Endothelial cell of umbilical vein (primary cell): ENCODE measurements at regions not wholly inside any gene's neighbourhood (a gene's known extent, or its start where the extent isn't known, plus 50 kb on each side); places are given as distances from the start of the nearest gene placed in this dataset.

Source experiments
- EZH2 ChIP-seq: IDR thresholded peaks from 2 replicates; pipeline ENCODE4 v1.6.1; 2012; ENCODE audit warnings: borderline replicate concordance, low read depth, mild to moderate bottlenecking, moderate library complexity, low read length, inconsistent platforms; ENCODE audit not compliant: severe bottlenecking
- FOS ChIP-seq: IDR thresholded peaks from 2 replicates; pipeline ENCODE4 v1.6.1; 2011; ENCODE audit warnings: mild to moderate bottlenecking, low read length, moderate library complexity, borderline replicate concordance; ENCODE audit not compliant: insufficient read depth
- GATA2 ChIP-seq: IDR thresholded peaks from 2 replicates; pipeline ENCODE4 v1.7.0; 2011; ENCODE audit warnings: low read depth, mild to moderate bottlenecking, moderate library complexity, mixed read lengths, low read length; ENCODE audit not compliant: insufficient read length, insufficient read depth
- JUN ChIP-seq: IDR thresholded peaks from 2 replicates; pipeline ENCODE4 v1.6.1; 2011; ENCODE audit warnings: borderline replicate concordance, low read depth; ENCODE audit not compliant: insufficient read length, insufficient read depth
- MYC ChIP-seq: IDR thresholded peaks from one replicate; pipeline ENCODE4 v1.6.1; 2011; ENCODE audit warnings: mild to moderate bottlenecking, low read depth, low read length
- POLR2A ChIP-seq: IDR thresholded peaks from 2 replicates; pipeline ENCODE4 v1.6.1; 2012; ENCODE audit warnings: low read depth, mild to moderate bottlenecking, control low read depth, low read length
- POLR2AphosphoS5 ChIP-seq: IDR thresholded peaks from 2 replicates; pipeline ENCODE4 v1.6.1; 2012; ENCODE audit warnings: low read depth, mild to moderate bottlenecking, control low read depth, low read length, moderate library complexity; ENCODE audit not compliant: insufficient read depth
- TF ChIP-seq, protein P1 (sequence below), 2 donors: IDR thresholded peaks; 1 replicate in 1 of 2; 2 replicates in 1 of 2; pipeline ENCODE4 v1.5.1; 2011; ENCODE audit warnings: low read length in 2 of 2, mild to moderate bottlenecking in 2 of 2, moderate library complexity in 2 of 2, control low read depth in 1 of 2, inconsistent platforms in 1 of 2, low read depth in 1 of 2; ENCODE audit not compliant: insufficient read depth in 1 of 2; ENCODE audit errors: extremely low read depth in 1 of 2
- TF ChIP-seq, protein P2 (sequence below): IDR thresholded peaks from 2 replicates; pipeline ENCODE4 v1.6.1; 2011; ENCODE audit not compliant: insufficient read depth, insufficient read length

DNA sequence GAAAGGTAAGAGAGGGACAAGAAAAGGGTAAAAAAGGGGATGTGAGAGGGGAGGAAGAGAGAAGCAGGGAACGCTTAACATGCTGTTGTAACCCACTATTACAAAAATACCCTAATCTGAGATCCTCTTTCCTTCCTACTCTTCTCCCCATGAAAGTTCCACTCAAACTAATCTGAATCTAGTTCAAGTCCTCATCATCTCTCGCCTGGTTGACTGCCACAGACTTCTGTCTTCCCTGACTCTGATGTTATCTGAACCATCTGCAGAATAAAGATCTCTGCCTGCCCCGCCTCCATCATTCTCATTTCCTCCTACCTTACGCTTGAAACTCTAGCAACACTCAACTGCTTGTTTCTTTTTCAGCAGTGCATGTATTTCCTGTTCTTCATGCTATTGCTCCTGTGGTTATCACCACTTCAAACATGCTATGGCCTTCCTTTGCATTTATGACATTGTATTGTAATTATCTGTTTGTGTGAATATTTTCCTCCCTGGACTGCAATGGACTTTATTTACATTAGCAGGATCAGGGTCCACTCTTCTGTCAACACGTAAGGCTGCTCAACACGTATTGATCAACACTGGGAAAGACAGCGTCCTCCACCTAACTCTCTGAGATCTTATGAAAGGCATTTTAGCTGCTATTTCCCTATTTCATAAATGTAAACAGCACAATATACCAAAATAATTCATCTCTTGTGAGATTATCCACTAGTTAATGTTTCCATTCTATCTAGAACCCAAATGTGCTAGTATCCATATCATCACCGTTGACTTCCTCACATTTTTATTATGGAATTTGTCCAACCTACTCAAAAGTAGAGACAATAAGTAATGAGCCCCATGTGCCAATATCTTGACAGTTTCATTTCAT is 215.5 kb upstream of the USP25 start:
- TF ChIP-seq, protein P1, sequence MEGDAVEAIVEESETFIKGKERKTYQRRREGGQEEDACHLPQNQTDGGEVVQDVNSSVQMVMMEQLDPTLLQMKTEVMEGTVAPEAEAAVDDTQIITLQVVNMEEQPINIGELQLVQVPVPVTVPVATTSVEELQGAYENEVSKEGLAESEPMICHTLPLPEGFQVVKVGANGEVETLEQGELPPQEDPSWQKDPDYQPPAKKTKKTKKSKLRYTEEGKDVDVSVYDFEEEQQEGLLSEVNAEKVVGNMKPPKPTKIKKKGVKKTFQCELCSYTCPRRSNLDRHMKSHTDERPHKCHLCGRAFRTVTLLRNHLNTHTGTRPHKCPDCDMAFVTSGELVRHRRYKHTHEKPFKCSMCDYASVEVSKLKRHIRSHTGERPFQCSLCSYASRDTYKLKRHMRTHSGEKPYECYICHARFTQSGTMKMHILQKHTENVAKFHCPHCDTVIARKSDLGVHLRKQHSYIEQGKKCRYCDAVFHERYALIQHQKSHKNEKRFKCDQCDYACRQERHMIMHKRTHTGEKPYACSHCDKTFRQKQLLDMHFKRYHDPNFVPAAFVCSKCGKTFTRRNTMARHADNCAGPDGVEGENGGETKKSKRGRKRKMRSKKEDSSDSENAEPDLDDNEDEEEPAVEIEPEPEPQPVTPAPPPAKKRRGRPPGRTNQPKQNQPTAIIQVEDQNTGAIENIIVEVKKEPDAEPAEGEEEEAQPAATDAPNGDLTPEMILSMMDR (IDR thresholded peaks at IDR 0.05; ENCODE audit: extremely low read depth in 1 of 2, insufficient read depth in 1 of 2, low read depth in 1 of 2, low read length in 2 of 2) = no peak
- TF ChIP-seq EZH2 (no peak), MYC (no peak), POLR2A (no peak), GATA2 (no peak), FOS (no peak), JUN (no peak), POLR2AphosphoS5 (no peak)
- TF ChIP-seq, protein P2, sequence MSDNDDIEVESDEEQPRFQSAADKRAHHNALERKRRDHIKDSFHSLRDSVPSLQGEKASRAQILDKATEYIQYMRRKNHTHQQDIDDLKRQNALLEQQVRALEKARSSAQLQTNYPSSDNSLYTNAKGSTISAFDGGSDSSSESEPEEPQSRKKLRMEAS = no peak
